GM08714 (cell line): ENCODE measurements at regions not wholly inside any gene's neighbourhood (a gene's known extent, or its start where the extent isn't known, plus 50 kb on each side); places are given as distances from the start of the nearest gene placed in this dataset.
"Not testable (repeated sequence)": the region's sequence is repeated elsewhere in the genome, so short reads cannot be mapped to it uniquely, and the experiment has no call there.

Experiments
- H3K4me3 ChIP-seq: fragments of 200-500 bp; sonication (Bioruptor generic); 2 replicates; pipeline ENCODE4 v1.5.1; 2014; ENCODE audit warnings: mild to moderate bottlenecking, low read length, inconsistent platforms

DNA sequence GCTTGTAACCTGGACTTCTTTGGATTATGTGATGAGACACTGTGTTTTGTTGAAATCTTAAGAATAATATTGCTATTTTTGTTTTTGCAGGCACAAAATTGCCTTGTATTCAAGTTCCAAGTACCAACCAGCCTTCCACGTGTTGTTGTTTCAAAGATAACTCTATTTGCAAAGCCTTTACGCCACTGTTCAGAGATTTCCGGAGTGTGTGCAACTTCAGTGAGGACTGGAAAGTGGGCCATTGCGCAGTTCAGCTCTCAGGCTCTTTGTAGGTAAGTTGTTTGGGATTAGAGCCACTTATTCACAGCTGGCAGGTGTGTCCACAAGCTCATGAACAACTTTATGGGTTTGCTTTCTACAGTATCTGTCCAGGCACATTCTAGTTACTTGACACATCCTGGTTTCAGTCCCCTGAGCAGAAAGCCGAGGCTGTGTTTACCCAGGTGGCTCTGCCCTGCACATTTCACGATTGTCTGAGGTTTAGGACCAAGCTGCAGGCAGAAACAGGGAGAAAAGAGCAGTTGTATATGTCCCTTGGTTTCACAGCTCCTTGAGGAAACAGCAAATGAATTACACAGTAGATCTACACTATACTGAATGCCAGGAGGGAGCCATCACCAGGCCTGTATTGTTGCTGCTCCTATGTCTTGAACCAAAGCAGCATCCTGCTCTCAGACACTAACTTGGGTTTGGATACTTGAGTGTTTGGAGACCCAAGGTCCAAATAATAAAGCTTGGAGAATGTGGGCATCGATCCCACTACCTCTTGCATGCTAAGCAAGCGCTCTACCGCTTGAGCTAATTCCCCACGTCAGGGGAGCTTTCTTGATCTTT is 136.1 kb upstream of the ZNF322 start:
- H3K4me3 ChIP-seq: not testable (repeated sequence)

DNA sequence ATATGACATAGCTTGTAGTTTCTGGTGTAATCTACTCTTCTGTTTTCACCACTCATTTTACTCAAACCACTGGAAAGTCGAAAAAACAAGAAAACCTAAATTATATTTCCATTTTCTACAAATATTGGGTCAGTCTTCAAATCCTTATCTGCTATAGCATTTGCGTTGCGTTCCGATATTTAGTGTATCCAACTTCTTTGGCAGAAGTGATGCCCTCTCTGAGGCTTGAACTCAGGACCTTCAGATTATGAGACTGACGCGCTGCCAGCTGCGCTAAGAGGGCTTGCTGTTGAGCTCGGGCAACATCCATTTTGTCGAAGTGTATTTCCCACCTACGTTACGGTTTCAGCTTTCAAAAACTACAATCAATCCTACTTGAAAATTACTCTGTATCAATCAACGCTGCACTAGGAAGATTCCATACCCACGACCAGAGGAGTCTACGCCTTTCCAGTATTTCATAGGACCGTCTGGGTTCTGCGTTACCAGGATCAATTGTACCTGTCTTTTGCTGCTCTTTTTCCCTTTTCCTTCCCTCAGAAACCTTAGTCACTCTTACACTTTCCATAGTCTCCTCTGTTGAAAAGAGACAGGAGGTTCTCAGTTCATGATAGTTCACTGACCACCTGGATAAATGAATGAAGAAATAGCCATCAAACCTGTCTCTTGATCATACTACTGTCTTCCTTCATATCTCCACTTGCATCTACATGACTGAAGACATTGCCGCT is 140.5 kb upstream of the ZNF322 start:
- not testable (repeated sequence) for H3K4me3 ChIP-seq

DNA sequence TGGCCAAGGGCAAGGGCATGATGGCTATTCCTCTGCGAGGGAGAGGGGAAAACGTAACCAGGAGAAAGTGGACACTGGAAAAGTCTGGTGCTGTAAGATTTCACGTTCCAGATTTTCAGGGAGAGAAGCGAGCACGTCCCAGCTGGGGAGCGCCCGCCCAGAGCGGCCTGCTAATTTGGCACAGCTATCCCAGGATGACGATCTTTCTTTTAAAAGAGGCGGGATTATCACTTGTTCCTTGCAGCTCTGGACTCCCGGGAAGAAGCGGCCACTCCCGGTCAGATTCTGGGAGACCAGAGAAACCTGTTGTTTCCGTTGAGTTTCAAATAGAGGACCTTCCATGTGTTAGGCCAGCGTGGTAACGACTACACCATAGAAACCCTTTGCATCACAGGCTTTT is 144.2 kb upstream of the ZNF322 start:
- H3K4me3 ChIP-seq: not testable (repeated sequence)

DNA sequence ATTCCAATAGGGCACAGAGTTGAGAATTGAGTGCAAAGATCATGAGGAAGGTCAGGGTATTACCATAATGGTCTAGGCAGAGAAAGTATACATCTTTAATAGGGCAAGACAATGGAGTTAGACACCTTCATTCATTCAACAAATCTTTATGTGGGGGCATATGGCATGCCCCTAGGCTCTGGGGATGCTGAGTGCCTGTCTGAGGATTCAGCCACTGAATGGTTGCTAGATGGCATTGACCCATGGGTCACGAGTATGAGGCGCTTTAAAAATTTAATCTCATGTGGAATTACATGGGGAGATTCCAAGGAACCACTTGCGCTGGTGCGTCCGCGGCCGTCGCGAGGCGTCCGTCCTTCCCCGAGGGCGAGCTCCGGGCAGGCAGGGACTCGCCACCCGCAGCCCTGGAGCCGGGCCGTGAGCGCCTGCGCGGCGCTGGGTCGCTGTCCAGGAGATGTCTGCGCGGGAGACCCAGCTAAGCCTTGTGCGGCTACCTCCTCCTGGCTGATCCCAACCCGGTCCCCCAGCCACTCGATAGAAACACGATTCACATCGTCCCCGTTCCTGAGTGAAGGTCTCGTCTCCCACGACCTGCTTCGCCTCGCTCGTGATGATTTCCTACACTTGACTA is 152.1 kb upstream of the ZNF322 start:
- not testable (repeated sequence) for H3K4me3 ChIP-seq

DNA sequence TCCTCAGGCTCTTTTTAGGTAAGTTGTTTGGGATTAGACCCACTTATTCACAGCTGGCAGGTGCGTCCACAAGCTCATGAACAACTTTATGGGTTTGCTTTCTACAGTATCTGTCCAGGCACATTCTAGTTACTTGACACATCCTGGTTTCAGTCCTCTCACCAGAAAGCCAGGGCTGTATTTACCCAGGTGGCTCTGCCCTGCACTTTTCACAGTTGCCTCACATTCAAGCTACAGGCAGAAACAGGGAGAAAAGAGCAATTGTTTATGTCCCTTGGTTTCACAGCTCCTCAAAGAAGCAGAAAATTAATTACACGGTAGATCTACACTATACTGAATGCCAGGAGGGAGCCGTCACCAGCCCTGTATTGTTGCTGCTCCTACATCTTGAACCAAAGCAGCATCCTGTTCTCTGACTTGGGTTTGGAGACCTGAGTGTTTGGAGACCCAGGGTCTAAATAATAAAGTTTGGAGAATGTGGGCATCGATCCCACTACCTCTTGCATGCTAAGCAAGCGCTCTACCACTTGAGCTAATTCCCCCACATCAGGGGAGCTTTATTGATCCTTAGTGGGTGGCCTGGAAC is 159.2 kb upstream of the ZNF322 start:
- H3K4me3 ChIP-seq: not testable (repeated sequence)

DNA sequence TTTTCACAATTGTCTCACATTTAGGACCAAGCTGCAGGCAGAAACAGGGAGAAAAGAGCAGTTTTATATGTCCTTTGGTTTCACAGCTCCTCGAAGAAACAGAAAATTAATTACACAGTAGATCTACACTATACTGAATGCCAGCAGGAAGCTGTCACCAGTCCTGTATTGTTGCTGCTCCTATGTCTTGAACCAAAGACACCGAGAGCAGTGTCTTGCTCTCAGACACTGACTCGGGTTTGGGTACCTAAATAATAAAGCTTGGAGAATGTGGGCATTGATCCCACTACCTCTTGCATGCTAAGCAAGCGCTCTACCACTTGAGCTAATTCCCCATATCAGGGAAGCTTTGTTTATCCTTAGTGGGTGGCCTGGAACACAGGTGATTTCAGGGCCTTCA is 168.4 kb upstream of the ZNF322 start:
- not testable (repeated sequence) for H3K4me3 ChIP-seq

DNA sequence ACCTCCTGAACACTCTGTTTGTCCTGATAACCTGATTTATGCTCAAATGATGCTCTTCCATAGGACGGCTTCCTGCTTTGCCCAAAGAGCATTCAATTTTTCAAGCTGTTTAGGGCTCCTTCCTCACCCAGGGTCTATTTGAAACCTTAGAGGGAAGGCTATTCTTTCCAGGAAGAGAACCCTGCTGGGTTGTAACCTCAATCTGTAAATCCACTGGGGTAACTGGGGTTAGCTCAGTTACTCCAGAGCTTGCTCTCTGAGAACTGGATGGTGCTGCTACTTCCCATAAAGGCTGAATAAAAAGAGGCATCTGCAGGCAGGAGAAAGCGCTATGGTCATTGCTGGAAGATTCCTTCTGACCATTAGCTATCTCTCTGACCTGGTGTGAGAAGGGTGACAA is 169.9 kb upstream of the ZNF322 start:
- H3K4me3 ChIP-seq: not testable (repeated sequence)

DNA sequence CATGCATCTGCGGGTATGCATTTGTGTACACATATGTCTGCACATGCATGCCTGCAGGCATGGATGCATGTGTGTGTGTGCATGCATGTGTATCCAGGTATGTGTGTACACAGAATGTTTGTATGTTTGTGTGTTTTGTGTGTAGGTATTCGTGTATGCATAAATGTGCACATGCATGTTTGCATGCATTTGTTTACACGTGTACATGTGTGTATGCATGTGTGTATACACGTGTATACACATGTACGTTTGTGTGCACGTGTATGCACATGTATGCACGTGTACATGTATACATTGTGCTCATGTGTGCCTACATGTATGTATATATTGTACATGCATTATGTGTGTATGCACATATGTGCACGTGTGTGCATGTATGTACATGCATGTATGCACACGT is 171.4 kb upstream of the ZNF322 start:
- H3K4me3 ChIP-seq: not testable (repeated sequence)

DNA sequence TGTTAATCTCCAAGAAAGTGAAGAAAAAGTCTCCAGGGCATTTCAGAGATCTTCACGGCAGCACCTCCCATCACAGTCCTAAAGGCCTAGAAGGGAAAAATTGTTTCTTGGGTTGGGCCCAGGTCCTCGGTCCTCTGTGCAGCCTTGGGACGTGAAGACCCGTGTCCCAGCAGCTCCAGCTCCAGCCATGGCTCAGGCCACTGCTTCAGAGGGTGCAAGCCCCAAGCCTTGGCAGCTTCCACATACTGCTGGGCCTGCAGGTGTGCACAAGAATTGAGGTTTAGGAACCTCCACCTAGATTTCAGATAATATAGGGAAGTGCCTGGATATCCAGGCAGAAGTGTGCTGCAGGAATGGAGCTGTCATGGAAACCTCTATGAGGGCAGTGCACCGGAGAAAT is 176.2 kb upstream of the ZNF322 start:
- not testable (repeated sequence) for H3K4me3 ChIP-seq

DNA sequence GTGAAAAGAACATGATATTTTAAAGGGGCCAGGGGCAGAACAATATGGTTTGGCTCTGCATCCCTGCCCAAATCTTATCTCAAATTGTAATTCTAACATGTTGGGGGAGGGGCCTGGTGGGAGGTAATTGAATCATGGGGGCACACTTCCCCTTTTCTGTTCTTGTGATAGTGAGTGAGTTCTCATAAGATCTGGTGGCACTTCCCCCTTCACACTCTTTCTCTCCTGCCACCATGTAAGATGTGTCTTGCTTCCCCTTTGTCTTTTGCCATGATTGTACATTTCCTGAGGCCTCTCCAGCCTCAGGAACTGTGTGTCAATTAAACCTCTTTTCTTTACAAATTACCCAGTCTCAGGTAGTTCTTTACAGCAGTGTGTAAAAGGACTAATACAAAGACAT is 177.1 kb upstream of the ZNF322 start:
- H3K4me3 ChIP-seq: not testable (repeated sequence)

DNA sequence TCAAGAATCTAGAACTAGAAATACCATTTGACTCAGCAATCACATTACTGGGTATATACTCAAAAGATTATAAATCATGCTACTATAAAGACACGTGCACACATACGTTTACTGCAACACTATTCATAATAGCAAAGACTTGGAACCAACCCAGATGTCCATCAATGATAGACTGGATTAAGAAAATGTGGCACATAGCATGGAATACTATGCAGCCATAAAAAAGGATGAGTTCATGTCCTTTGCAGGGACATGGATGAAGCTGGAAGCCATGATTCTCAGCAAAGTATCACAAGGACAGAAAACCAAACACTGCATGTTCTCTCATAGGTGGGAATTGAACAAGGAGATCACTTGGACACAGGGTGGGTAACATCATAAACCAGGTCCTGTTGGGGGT is 185.3 kb upstream of the ZNF322 start:
- H3K4me3 ChIP-seq: not testable (repeated sequence)

DNA sequence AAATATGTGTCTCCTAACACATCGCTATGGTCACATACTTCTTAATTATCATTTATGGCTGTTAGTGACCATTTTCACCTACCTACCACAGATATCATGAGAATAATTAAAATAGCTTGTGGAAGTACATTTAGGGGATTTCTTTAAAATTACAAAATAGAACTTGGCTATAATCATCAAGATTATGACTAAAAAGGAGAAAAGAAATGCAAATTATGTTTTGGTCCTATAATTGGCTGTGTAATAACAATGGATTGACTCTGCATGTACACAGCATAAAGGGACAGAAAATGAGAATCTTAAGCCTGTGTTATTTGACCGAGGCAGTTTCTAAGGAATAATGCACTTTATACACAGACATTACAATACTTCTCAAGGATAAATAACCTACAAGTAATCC is 197.7 kb upstream of the ZNF322 start:
- not testable (repeated sequence) for H3K4me3 ChIP-seq

DNA sequence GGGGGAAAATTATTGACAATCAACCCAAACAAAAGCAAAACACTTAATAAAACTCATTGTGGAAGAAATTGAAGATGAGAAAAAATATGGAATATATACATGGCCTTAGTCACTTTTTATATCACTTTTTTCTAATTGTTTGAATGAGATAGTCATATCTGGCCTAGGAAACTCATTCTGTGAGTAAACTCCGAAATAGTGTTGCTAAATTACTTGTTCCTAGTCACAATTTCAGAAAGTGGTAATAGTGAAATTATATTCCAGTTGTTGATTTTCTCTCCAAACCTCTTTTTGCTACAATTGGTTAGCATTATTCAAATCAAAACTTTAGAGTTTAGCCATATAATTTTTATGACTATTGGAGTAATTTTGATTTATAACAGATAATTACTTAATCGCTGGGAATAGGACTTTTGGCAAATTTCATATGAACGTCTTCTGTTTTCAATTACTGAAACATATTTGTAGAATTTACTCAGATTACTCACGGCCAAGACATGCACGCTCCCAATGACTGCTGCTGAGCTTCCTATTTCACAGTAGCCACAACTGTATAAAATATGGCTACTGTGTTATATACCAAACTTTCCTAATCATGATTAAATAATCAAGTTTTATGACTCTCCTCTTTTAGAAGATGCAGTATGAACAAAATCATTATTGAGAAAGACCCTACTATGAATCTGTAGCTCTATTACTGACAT is 199.7 kb upstream of the ZNF322 start:
- not testable (repeated sequence) for H3K4me3 ChIP-seq

DNA sequence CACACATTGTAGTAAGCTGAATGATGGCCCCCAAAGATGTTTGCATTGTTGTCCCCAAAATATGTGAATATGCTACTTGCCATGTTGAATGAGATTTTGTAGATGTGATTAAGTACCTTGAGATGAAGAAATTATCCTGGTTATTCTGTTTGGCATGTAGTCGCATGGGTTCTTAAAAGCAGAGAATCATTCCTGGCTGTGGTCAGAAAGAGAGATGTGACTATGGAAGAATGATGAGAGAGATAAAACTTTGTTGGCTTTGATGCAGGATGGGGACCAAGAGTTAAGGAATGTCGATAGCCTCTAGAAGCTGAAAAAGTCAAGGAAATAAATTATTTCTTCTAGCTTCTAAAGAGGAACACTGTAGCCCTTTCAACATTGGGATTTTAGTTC is 200.2 kb upstream of the ZNF322 start:
- not testable (repeated sequence) for H3K4me3 ChIP-seq

DNA sequence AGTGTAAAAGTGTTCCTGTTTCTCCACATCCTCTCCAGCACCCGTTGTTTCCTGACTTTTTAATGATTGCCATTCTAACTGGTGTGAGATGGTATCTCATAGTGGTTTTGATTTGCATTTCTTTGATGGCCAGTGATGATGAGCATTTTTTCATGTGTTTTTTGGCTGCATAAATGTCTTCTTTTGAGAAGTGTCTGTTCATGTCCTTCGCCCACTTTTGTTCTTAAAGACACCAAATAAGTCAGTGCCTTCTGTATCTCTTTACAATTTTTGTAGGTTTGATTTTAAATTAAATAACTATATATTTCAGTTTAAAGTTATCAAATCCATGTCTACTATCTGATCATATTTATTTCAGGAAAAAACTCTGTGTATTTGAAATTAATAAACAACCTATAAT is 202.4 kb upstream of the ZNF322 start:
- not testable (repeated sequence) for H3K4me3 ChIP-seq

DNA sequence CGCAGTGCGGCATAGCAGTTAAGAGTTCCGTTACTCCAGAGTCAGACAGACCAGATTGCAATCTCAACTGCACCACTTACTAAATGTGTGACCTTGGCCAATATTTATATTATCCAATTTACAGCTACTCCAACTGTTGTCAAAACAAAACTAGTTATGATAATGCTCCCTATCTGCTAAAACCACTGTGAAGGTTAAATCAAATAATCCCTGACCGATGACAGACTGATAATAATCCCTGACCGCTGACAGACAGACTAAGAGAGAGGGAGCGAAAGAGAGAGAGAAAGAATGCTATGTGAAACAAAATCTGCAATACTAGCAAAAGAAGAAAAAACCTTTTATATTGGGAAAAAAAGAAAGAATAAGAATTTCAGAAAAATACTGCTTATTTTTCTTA is 204.1 kb upstream of the ZNF322 start:
- not testable (repeated sequence) for H3K4me3 ChIP-seq

DNA sequence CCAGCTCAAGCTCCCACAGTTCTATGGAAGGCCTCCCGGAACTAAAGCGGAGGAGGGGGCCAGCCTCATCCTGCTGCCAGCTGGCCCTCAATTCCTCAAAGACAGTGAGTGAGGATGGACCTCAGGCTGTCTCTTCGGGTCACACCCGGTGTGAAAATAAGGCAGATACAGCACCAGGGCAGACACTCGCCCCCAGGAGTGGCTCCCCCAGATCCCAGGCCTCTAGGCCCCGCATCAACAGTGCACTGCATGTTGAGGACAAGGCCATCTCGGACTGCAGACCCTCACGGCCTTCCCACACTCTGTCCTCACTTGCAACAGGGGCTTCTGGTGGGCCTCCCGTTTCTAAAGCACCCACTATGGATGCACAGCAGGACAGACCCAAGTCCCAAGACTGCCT is 239.2 kb upstream of the ZNF322 start:
- not testable (repeated sequence) for H3K4me3 ChIP-seq

DNA sequence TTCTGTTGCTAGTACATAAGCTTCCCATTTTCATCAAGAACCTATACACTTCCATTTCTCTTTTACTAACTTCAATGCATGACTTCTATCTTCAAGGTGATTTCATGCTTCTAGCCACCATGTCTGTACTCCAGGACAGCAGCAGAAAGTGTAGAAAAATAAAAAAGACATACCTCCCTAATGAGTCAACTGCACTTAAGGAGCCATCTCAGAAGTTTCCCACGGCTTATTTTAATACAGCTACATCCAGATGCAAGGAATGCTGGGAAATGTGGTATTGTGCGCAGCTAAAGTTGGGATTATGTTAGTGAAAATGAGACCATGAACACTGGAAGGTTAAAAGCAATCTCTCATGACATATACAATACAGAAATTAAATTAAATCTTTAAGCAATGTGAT is 264.7 kb upstream of the ZNF322 start:
- H3K4me3 ChIP-seq: not testable (repeated sequence)

DNA sequence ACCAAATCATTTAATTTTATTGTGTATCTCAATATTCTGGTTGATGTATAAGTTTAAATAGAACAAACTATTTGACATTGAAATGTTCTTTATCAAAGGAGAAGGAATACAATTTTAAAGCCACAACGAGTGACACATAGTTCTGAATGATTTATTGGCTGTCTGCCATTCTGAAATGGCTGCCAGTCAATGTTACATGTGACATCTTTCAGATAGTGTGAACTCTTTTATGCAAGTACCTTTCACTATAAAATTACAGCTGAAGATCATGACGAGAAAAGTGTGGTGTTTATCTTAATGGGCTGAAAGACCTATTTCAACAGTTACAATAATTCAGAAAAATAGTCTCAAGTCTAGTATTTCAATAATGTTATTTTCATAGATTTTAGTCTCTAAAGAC is 268.6 kb upstream of the ZNF322 start:
- not testable (repeated sequence) for H3K4me3 ChIP-seq

DNA sequence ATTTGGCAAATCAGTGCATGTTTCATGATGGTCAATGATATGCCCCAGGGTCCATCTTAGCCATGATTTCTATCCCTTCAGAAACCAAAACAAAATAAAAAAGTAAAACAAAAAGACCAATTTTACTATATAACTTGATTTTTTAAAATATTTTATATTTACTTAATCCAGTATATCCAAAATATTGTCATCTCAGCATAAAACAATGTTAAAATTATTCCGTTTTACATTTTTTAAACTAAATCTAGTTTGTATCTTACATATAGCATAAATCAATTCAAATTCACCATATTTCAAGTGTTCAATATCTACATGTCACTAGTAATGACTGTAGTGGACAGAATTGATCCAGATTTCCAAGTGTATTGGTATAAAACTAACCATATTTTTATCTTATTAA is 277.7 kb upstream of the ZNF322 start:
- H3K4me3 ChIP-seq: not testable (repeated sequence)

DNA sequence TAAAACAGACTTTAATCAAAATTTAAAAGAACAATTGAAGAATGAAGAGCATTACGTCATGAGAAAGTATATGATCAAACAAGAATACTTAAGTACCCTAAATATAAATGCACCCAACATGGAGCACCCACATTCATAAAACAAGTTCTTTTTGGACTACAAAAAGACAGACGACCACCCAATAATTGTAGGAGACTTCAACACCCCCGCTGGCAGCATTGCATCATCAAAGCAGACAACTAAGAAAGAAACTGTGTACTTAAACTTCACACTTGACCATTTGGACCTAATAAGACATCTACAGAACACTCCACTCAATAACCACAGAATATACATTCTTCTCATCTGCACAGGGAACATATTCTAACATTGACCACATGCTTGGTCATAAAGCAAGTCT is 291.7 kb upstream of the ZNF322 start:
- H3K4me3 ChIP-seq: not testable (repeated sequence)
